ENCODE measurements at regions not wholly inside any gene's neighbourhood (a gene's known extent, or its start where the extent isn't known, plus 50 kb on each side); places are given as distances from the start of the nearest gene placed in this dataset.

GRCh38 chr7:33742999-33743587, 162.2 kb upstream of the BMPER start:
- no peak for TF ChIP-seq NCOA1 (IDR thresholded peaks at IDR 0.05; ENCODE audit: low read depth)
- no peak for TF ChIP-seq CC2D1A (IDR thresholded peaks at IDR 0.05)
- no peak for TF ChIP-seq SP1 (CRISPR knock-in tag; IDR thresholded peaks at IDR 0.05)
- TF ChIP-seq TCF7L2 (IDR thresholded peaks at IDR 0.05; ENCODE audit: low read depth, low read length): no peak
